HepG2 (cell line): ENCODE measurements at regions not wholly inside any gene's neighbourhood (a gene's known extent, or its start where the extent isn't known, plus 50 kb on each side); places are given as distances from the start of the nearest gene placed in this dataset.

Experiments used
- ATAC-seq: fragments of 200-7000 bp; cut with Tn5 transposase; 3 replicates; pipeline ENCODE4 v1.9.1; 2020; ENCODE audit warnings: mild to moderate bottlenecking, moderate library complexity
- BruUV-seq: library from RNA; stranded (reverse); fragments of 400-500 nt; replicated peaks from 2 replicates; lab custom pipeline; 2021; lab: Mats Ljungman, UMichigan
- CTCF ChIA-PET: fragments of 300-600 bp; formaldehyde crosslinking; extraction: SDS; loops from one replicate; lab custom pipeline; 2021; ENCODE audit warnings: low total read pairs, inconsistent platforms, low intra/inter-chr PET ratio; lab: Yijun Ruan, JAX
- POLR2A ChIA-PET: fragments of 350-600 bp; sonication (Branson Sonifier 250); formaldehyde crosslinking; loops from one replicate; lab custom pipeline; 2020; ENCODE audit warnings: antibody characterized with exemption, inconsistent platforms; lab: Yijun Ruan, JAX
- DNase-seq: peaks from one replicate; pipeline ENCODE4 v3.0.0-alpha.2; 2015; ENCODE audit warnings: low spot score
- FAIRE-seq: peaks from 3 replicates; lab custom pipeline; 2011; peaks lifted over from hg19 to GRCh38; lab: Jason Lieb, UNC
- H2AFZ ChIP-seq: one replicate; pipeline ENCODE4 v1.6.1; 2011; ENCODE audit warnings: low read length, inconsistent platforms
- H3K27ac ChIP-seq: fragments of 300-600 bp; 3 replicates; pipeline ENCODE4 v1.8.0; 2011; ENCODE audit warnings: mixed run types, mild to moderate bottlenecking, mixed read lengths, low read length, inconsistent platforms; ENCODE audit not compliant: insufficient read depth; ENCODE audit errors: extremely low read length
- H3K27me3 ChIP-seq, 2 experiments: fragments of 200-600 bp in 1 of 2; 2 replicates in 1 of 2; 3 replicates in 1 of 2; pipeline versions ENCODE4 v1.6.0 to v1.8.0; 2011; ENCODE audit warnings: low read length in 2 of 2, mild to moderate bottlenecking in 2 of 2, moderate library complexity in 2 of 2, inconsistent platforms in 1 of 2; ENCODE audit not compliant: insufficient read depth in 2 of 2, control insufficient read depth in 1 of 2
- H3K36me3 ChIP-seq, 2 experiments: fragments of 200-600 bp in 1 of 2; replicated peaks in 1 of 2; 2 replicates in 1 of 2; 3 replicates in 1 of 2; pipeline versions ENCODE4 v1.5.1 to v1.8.0; 2011; ENCODE audit warnings: low read length in 2 of 2, inconsistent platforms in 1 of 2; ENCODE audit not compliant: insufficient read depth in 2 of 2, control insufficient read depth in 1 of 2
- H3K4me1 ChIP-seq: 2 replicates; pipeline ENCODE4 v1.5.1; 2012; ENCODE audit warnings: low read length, inconsistent platforms; ENCODE audit not compliant: insufficient read depth
- H3K4me2 ChIP-seq: 2 replicates; pipeline ENCODE4 v1.6.0; 2011; ENCODE audit warnings: low read depth, low read length, inconsistent platforms
- H3K4me3 ChIP-seq, 3 experiments: fragments of 200-600 bp in 1 of 3; sonication (generic), shearing (Covaris generic) in 1 of 3; replicated peaks in 1 of 3; 2 replicates each; pipeline ENCODE4 v1.5.1; 2011 to 2016; ENCODE audit warnings: low read length in 3 of 3, inconsistent platforms in 2 of 3, low read depth in 2 of 3, mild to moderate bottlenecking in 2 of 3, control low read depth in 1 of 3, mixed read lengths in 1 of 3; ENCODE audit not compliant: insufficient read depth in 1 of 3
- H3K79me2 ChIP-seq: one replicate; pipeline ENCODE4 v1.6.1; 2011; ENCODE audit warnings: low read length, inconsistent platforms; ENCODE audit not compliant: insufficient read depth
- H3K9ac ChIP-seq: 2 replicates; pipeline ENCODE4 v1.6.0; 2011; ENCODE audit warnings: mild to moderate bottlenecking, low read depth, low read length, inconsistent platforms; ENCODE audit not compliant: insufficient read depth
- H3K9me3 ChIP-seq: 2 replicates; pipeline ENCODE4 v1.5.1; 2012; ENCODE audit warnings: mild to moderate bottlenecking, low read length
- H4K20me1 ChIP-seq: 2 replicates; pipeline ENCODE4 v1.6.0; 2011; ENCODE audit warnings: inconsistent platforms, mild to moderate bottlenecking, low read length, moderate library complexity; ENCODE audit not compliant: insufficient read depth
- GABPA ChIP-seq, 2 experiments: IDR thresholded peaks; 2 replicates each; pipeline ENCODE4 v1.6.1; 2011 to 2016; ENCODE audit warnings: low read depth in 2 of 2, low read length in 1 of 2, missing biosample characterization in 1 of 2, missing genetic modification characterization in 1 of 2
- KIAA2018 ChIP-seq: sonication (generic); formaldehyde crosslinking; IDR thresholded peaks from 2 replicates; pipeline ENCODE4 v1.5.0; 2020; ENCODE audit warnings: mild to moderate bottlenecking, missing genetic modification reagents, borderline replicate concordance
- WGBS: methylation state at CpG from one replicate; pipeline ENCODE4 v1.1.6; 2017; ENCODE audit warnings: low lambda C conversion rate; 5-methylcytosine and 5-hydroxymethylcytosine counted together
- in situ Hi-C: cut with HindIII; loops from 2 replicates; pipeline ENCODE4 v1.10.0; 2017; ENCODE audit warnings: low pct_unique_long_range_greater_than_20kb; ENCODE audit not compliant: extremely low pct_ligation_motif_present
- intact Hi-C: fragments of 100-400 bp; cut with micrococcal nuclease; formaldehyde crosslinking; loops from one replicate; pipeline ENCODE4 v1.10.0; 2022; ENCODE audit not compliant: unreplicated experiment

- FAIRE-seq (no peak), ATAC-seq (no peak), DNase-seq (no peak)
- intact Hi-C loops = no loop called here
- Histone ChIP-seq H3K9me3 (no peaks in the 10 kb centered on the region; the same call in 1 of the 2 replicates), H3K27me3 (no peaks in the 10 kb centered on the region; a peak in 1 of 5 replicates), H4K20me1 (no peaks in the 10 kb centered on the region), H3K4me1 (no peaks in the 10 kb centered on the region), H3K9ac (no peak overlapping the region), H3K4me3 (no peak overlapping the region), H3K79me2 (no peaks in the 10 kb centered on the region), H2AFZ (no peak overlapping the region), H3K4me2 (no peak overlapping the region), H3K27ac (no peak overlapping the region), H3K36me3 (no peaks in the 10 kb centered on the region)
- WGBS = 7% methylated on average over 8 of the region's 8 CpGs
- POLR2A ChIA-PET = no interaction called here
- no TSS peak for BruUV-seq
- TF ChIP-seq KIAA2018 (CRISPR knock-in tag) (no peak), GABPA (IDR thresholded peaks at IDR 0.05; ENCODE audit: low read depth, low read length) (no peak), GABPA (CRISPR knock-in tag; IDR thresholded peaks at IDR 0.05; ENCODE audit: low read depth) (no peak)
- in situ Hi-C loops = no loop called here
- CTCF ChIA-PET = no interaction called here
Observed at GRCh38 chr5:130529511-130530485, 625.5 kb downstream of the CHSY3 start.
